GM12864 (cell line): ENCODE measurements at regions not wholly inside any gene's neighbourhood (a gene's known extent, or its start where the extent isn't known, plus 50 kb on each side); places are given as distances from the start of the nearest gene placed in this dataset.
A peak's percentile ranks its signal among the peaks of the same experiment; 100 is the strongest.
"Not testable (repeated sequence)": the region's sequence is repeated elsewhere in the genome, so short reads cannot be mapped to it uniquely, and the experiment has no call there.

Experiments
- DNase-seq: peaks from one replicate; pipeline ENCODE4 v3.0.0-alpha.2; 2011; ENCODE audit warnings: low read depth
- H3K4me3 ChIP-seq: 2 replicates; pipeline ENCODE4 v1.5.1; 2011; ENCODE audit warnings: mild to moderate bottlenecking, low read depth, low read length, control low read depth
- CTCF ChIP-seq: IDR thresholded peaks from 2 replicates; pipeline ENCODE4 v1.5.1; 2011; ENCODE audit warnings: low read depth, mild to moderate bottlenecking, moderate library complexity, low read length, control low read depth, inconsistent platforms; ENCODE audit errors: missing control alignments

GRCh38 chr9:31908158-31908890 lies 476.1 kb upstream of the ACO1 start:
- no peak for TF ChIP-seq CTCF
- peak; percentile 29 for DNase-seq
- peak overlapping the region; percentile 56 for H3K4me3 ChIP-seq

GRCh38 chr9:31908891-31909480 lies 475.5 kb upstream of the ACO1 start:
- peak overlapping the region; percentile 56 for H3K4me3 ChIP-seq
- no peak for TF ChIP-seq CTCF
- DNase-seq = no peak

- no peak overlapping the region for H3K4me3 ChIP-seq
- no peak for TF ChIP-seq CTCF
- no peak for DNase-seq
Observed at GRCh38 chr9:31912636-31913035, 471.8 kb upstream of the ACO1 start.

GRCh38 chr9:31916591-31917241 lies 467.7 kb upstream of the ACO1 start:
- DNase-seq = no peak
- no peak for TF ChIP-seq CTCF
- no peak overlapping the region for H3K4me3 ChIP-seq

GRCh38 chr9:31937737-31938136 lies 446.7 kb upstream of the ACO1 start:
- not testable (repeated sequence) for DNase-seq

GRCh38 chr9:31950756-31951155 lies 433.7 kb upstream of the ACO1 start:
- no peak for TF ChIP-seq CTCF
- DNase-seq = no peak
- no peak overlapping the region for H3K4me3 ChIP-seq

More at GRCh38 chr9:31937737-31938136, 446.7 kb upstream of the ACO1 start:
- not testable (repeated sequence) for H3K4me3 ChIP-seq

GRCh38 chr9:31958572-31958971 lies 425.9 kb upstream of the ACO1 start:
- no peak for DNase-seq
- no peak for TF ChIP-seq CTCF
- H3K4me3 ChIP-seq = no peak overlapping the region
